Activated CD4-positive, CD25-positive, alpha-beta regulatory T cell treated with anti-CD3 and anti-CD28 coated beads, Interleukin-2, amount 50 U/mL, for 16 hours (primary cell): ENCODE measurements at regions not wholly inside any gene's neighbourhood (a gene's known extent, or its start where the extent isn't known, plus 50 kb on each side); places are given as distances from the start of the nearest gene placed in this dataset.
A peak's percentile ranks its signal among the peaks of the same experiment; 100 is the strongest.
"Not testable (repeated sequence)": the region's sequence is repeated elsewhere in the genome, so short reads cannot be mapped to it uniquely, and the experiment has no call there.

ENCODE experiments used
- DNase-seq: peaks from one replicate; pipeline ENCODE4 v3.0.0-alpha.2; 2020; ENCODE audit warnings: low read depth, low spot score

GRCh38 chrX:13518126-13518525 is 51.3 kb upstream of the EGFL6 start:
- no peak for DNase-seq

GRCh38 chrX:13515211-13515930 is 54.0 kb upstream of the EGFL6 start:
- DNase-seq = no peak

GRCh38 chrX:13511944-13512330 is 57.5 kb upstream of the EGFL6 start:
- DNase-seq = no peak

GRCh38 chrX:13511241-13511943 is 58.0 kb upstream of the EGFL6 start:
- DNase-seq = no peak

GRCh38 chrX:13507893-13508292 is 61.5 kb upstream of the EGFL6 start:
- no peak for DNase-seq

- DNase-seq = peak; percentile 8
These were observed 62.8 kb upstream of the EGFL6 start for GRCh38 chrX:13506574-13506973.

- DNase-seq = no peak
These were observed 66.8 kb upstream of the EGFL6 start for GRCh38 chrX:13502590-13502989.

GRCh38 chrX:13499736-13500135 is 69.7 kb upstream of the EGFL6 start:
- no peak for DNase-seq

- DNase-seq = no peak
These were observed 71.2 kb upstream of the EGFL6 start for GRCh38 chrX:13498238-13498637.

- DNase-seq = no peak
These were observed 74.2 kb upstream of the EGFL6 start for GRCh38 chrX:13495232-13495631.

- DNase-seq = no peak
These were observed 74.8 kb upstream of the EGFL6 start for GRCh38 chrX:13494562-13494961.

GRCh38 chrX:13493659-13494058 is 75.7 kb upstream of the EGFL6 start:
- no peak for DNase-seq

GRCh38 chrX:13492286-13492685 is 77.1 kb upstream of the EGFL6 start:
- no peak for DNase-seq

- no peak for DNase-seq
These were observed 78.3 kb upstream of the EGFL6 start for GRCh38 chrX:13491061-13491460.

- DNase-seq = no peak
These were observed 79.9 kb upstream of the EGFL6 start for GRCh38 chrX:13489454-13489853.

GRCh38 chrX:13487731-13488505 is 81.5 kb upstream of the EGFL6 start:
- peak; percentile 3 for DNase-seq

- no peak for DNase-seq
These were observed 84.2 kb upstream of the EGFL6 start for GRCh38 chrX:13485167-13485566.

GRCh38 chrX:13483773-13484172 is 85.6 kb upstream of the EGFL6 start:
- DNase-seq = no peak

GRCh38 chrX:13482746-13483541 is 86.5 kb upstream of the EGFL6 start:
- no peak for DNase-seq

GRCh38 chrX:13480780-13481179 is 88.6 kb upstream of the EGFL6 start:
- not testable (repeated sequence) for DNase-seq

GRCh38 chrX:13479452-13479813 is 90.0 kb upstream of the EGFL6 start:
- no peak for DNase-seq
